SK-N-SH treated with all-trans-retinoic acid at 6 μM for 48 hours (cell line): ENCODE measurements at regions not wholly inside any gene's neighbourhood (a gene's known extent, or its start where the extent isn't known, plus 50 kb on each side); places are given as distances from the start of the nearest gene placed in this dataset.

ENCODE experiments used
- ARNTL ChIP-seq: fragments of 450-650 bp; formaldehyde crosslinking; IDR thresholded peaks from 2 replicates; pipeline ENCODE4 v1.5.0; 2020; ENCODE audit warnings: low read depth, mild to moderate bottlenecking, moderate library complexity, borderline replicate concordance
- BACH2 ChIP-seq: fragments of 250-450 bp; sonication (Bioruptor Pico); IDR thresholded peaks from 2 replicates; pipeline ENCODE4 v1.9.0; 2021; ENCODE audit warnings: mild to moderate bottlenecking, borderline replicate concordance
- CSDC2 ChIP-seq: fragments of 250-450 bp; sonication (Bioruptor Pico); IDR thresholded peaks from 2 replicates; pipeline ENCODE4 v1.5.0; 2020; ENCODE audit warnings: mild to moderate bottlenecking, moderate library complexity
- PATZ1 ChIP-seq: fragments of 250-450 bp; sonication (Bioruptor Pico); IDR thresholded peaks from 2 replicates; pipeline ENCODE4 v1.8.0; 2020; ENCODE audit warnings: mild to moderate bottlenecking, moderate library complexity, borderline replicate concordance
- POU6F1 ChIP-seq: fragments of 250-450 bp; sonication (Bioruptor Pico); IDR thresholded peaks from 2 replicates; pipeline ENCODE4 v1.8.0; 2021; ENCODE audit warnings: low read depth, mild to moderate bottlenecking, moderate library complexity, borderline replicate concordance
- RARB ChIP-seq: fragments of 250-450 bp; sonication (Bioruptor Pico); IDR thresholded peaks from 2 replicates; pipeline ENCODE4 v1.8.0; 2021; ENCODE audit warnings: mild to moderate bottlenecking, moderate library complexity
- TCF4 ChIP-seq: fragments of 250-450 bp; sonication (Bioruptor Pico); IDR thresholded peaks from 2 replicates; pipeline ENCODE4 v1.8.0; 2021; ENCODE audit warnings: mild to moderate bottlenecking, moderate library complexity, borderline replicate concordance
- TOX ChIP-seq: fragments of 250-450 bp; sonication (Bioruptor Pico); IDR thresholded peaks from 2 replicates; pipeline ENCODE4 v1.8.0; 2021; ENCODE audit warnings: mild to moderate bottlenecking, moderate library complexity, borderline replicate concordance
- ZC3H10 ChIP-seq: fragments of 250-450 bp; sonication (Bioruptor Pico); IDR thresholded peaks from 2 replicates; pipeline ENCODE4 v1.5.1; 2021; ENCODE audit warnings: mild to moderate bottlenecking, moderate library complexity
- ZFP3 ChIP-seq: fragments of 250-450 bp; sonication (Bioruptor Pico); IDR thresholded peaks from 2 replicates; pipeline ENCODE4 v1.5.0; 2020; ENCODE audit warnings: mild to moderate bottlenecking, moderate library complexity
- ZNF70 ChIP-seq: fragments of 450-650 bp; formaldehyde crosslinking; IDR thresholded peaks from 2 replicates; pipeline ENCODE4 v1.5.0; 2020; ENCODE audit warnings: mild to moderate bottlenecking, moderate library complexity
- TF ChIP-seq, protein P1 (sequence below): fragments of 250-450 bp; sonication (Bioruptor Pico); IDR thresholded peaks from 2 replicates; pipeline ENCODE4 v1.5.1; 2020; ENCODE audit warnings: low read depth, mild to moderate bottlenecking, moderate library complexity

DNA sequence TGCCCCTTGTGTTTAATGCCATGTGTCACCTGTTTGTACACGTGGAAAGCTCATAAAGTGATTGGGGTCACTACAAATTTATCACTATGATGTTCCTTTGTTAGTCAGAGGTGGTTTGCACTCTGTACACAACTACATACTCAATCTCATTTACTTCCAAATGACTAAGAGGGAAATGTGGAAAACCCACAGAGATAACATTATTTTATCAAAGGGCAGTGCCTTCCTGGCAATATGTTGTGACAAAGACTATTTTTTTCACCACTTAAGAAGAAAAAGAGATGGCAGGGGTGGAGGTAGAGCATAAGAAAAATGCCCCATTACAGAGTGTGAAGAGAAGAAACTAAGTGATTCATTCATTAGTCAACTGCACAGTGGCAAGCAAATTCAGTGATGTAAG is 1064.1 kb upstream of the FLRT2 start:
- TF ChIP-seq ZNF70 (CRISPR knock-in tag) (no peak), ZC3H10 (CRISPR knock-in tag) (no peak), ZFP3 (CRISPR knock-in tag) (no peak), ARNTL (no peak), POU6F1 (CRISPR knock-in tag) (no peak), PATZ1 (CRISPR knock-in tag) (no peak), TCF4 (CRISPR knock-in tag) (no peak), RARB (CRISPR knock-in tag) (no peak), BACH2 (CRISPR knock-in tag) (no peak), CSDC2 (no peak), TOX (no peak)
- TF ChIP-seq, protein P1, sequence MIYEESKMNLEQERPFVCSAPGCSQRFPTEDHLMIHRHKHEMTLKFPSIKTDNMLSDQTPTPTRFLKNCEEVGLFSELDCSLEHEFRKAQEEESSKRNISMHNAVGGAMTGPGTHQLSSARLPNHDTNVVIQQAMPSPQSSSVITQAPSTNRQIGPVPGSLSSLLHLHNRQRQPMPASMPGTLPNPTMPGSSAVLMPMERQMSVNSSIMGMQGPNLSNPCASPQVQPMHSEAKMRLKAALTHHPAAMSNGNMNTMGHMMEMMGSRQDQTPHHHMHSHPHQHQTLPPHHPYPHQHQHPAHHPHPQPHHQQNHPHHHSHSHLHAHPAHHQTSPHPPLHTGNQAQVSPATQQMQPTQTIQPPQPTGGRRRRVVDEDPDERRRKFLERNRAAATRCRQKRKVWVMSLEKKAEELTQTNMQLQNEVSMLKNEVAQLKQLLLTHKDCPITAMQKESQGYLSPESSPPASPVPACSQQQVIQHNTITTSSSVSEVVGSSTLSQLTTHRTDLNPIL (CRISPR knock-in tag) = no peak
